OCI-LY7 (cell line): ENCODE measurements at regions not wholly inside any gene's neighbourhood (a gene's known extent, or its start where the extent isn't known, plus 50 kb on each side); places are given as distances from the start of the nearest gene placed in this dataset.

Experiments used
- BruUV-seq: library from RNA; stranded (reverse); fragments of 400-500 nt; replicated peaks from 2 replicates; lab custom pipeline; 2021; lab: Mats Ljungman, UMichigan
- CTCF ChIA-PET: fragments of 300-600 bp; sonication (Branson Sonifier 250); formaldehyde crosslinking; loops from one replicate; lab custom pipeline; 2022; ENCODE audit warnings: antibody characterized with exemption; ENCODE audit not compliant: unreplicated experiment; lab: Charles Lee
- POLR2A ChIA-PET: fragments of 300-600 bp; sonication (Branson Sonifier 250); formaldehyde crosslinking; loops from one replicate; lab custom pipeline; 2022; ENCODE audit warnings: antibody characterized with exemption; lab: Charles Lee
- DNase-seq: peaks from one replicate; pipeline ENCODE4 v3.0.0-alpha.2; 2015; ENCODE audit warnings: low spot score
- H2AFZ ChIP-seq: fragments of 200-600 bp; sonication (generic), shearing (Covaris generic); 2 replicates; pipeline ENCODE4 v1.6.1; 2014; ENCODE audit warnings: mild to moderate bottlenecking, antibody characterized with exemption, low read length, moderate library complexity
- H3K27ac ChIP-seq: fragments of 200-600 bp; sonication (generic); 2 replicates; pipeline ENCODE4 v1.5.1; 2014; ENCODE audit warnings: mixed run types, low read depth, mild to moderate bottlenecking, moderate library complexity, low read length, inconsistent platforms; ENCODE audit not compliant: poor library complexity, severe bottlenecking
- H3K36me3 ChIP-seq: fragments of 200-600 bp; sonication (generic); 2 replicates; pipeline ENCODE4 v1.6.1; 2014; ENCODE audit warnings: mild to moderate bottlenecking, antibody characterized with exemption, low read length, moderate library complexity, mixed read lengths; ENCODE audit not compliant: insufficient read depth
- H3K4me1 ChIP-seq: fragments of 200-600 bp; sonication (generic); 2 replicates; pipeline ENCODE4 v1.5.1; 2014; ENCODE audit warnings: mild to moderate bottlenecking, low read length; ENCODE audit not compliant: insufficient read depth, poor library complexity, severe bottlenecking
- H3K4me2 ChIP-seq: fragments of 200-600 bp; sonication (generic); 2 replicates; pipeline ENCODE4 v1.6.1; 2014; ENCODE audit warnings: mild to moderate bottlenecking, low read length
- H3K4me3 ChIP-seq: fragments of 200-600 bp; sonication (generic); 2 replicates; pipeline ENCODE4 v1.5.1; 2014; ENCODE audit warnings: mild to moderate bottlenecking, low read depth, low read length; ENCODE audit not compliant: poor library complexity, severe bottlenecking
- H3K79me2 ChIP-seq: fragments of 200-600 bp; sonication (generic); 2 replicates; pipeline ENCODE4 v1.6.1; 2016; ENCODE audit warnings: low read depth, mild to moderate bottlenecking, low read length, moderate library complexity, mixed read lengths; ENCODE audit not compliant: insufficient read depth
- H3K9me2 ChIP-seq: fragments of 200-600 bp; sonication (generic); 2 replicates; pipeline ENCODE4 v1.6.1; 2016; ENCODE audit warnings: mild to moderate bottlenecking, low read length, mixed read lengths; ENCODE audit not compliant: insufficient read depth
- H3K9me3 ChIP-seq: fragments of 200-600 bp; sonication (generic); 2 replicates; pipeline ENCODE4 v1.6.1; 2014; ENCODE audit warnings: mild to moderate bottlenecking, mixed run types, low read length, mixed read lengths
- H4K20me1 ChIP-seq: fragments of 200-600 bp; sonication (generic); 2 replicates; pipeline ENCODE4 v1.6.1; 2014; ENCODE audit warnings: mild to moderate bottlenecking, antibody characterized with exemption, low read length, moderate library complexity, mixed read lengths; ENCODE audit not compliant: insufficient read depth
- CTCF ChIP-seq: fragments of 200-600 bp; sonication (generic); conservative IDR thresholded peaks from 2 replicates; pipeline ENCODE4 v1.5.1; 2014; ENCODE audit warnings: mild to moderate bottlenecking, antibody characterized with exemption, low read length, moderate library complexity, mixed read lengths
- EZH2phosphoT487 ChIP-seq: fragments of 200-600 bp; sonication (generic); IDR thresholded peaks from 2 replicates; pipeline ENCODE4 v1.6.1; 2018; ENCODE audit warnings: low read depth, borderline replicate concordance, mild to moderate bottlenecking, mixed run types, antibody characterized with exemption, low read length, moderate library complexity, mixed read lengths
- intact Hi-C: fragments of 100-400 bp; cut with micrococcal nuclease; formaldehyde crosslinking; loops from one replicate; pipeline ENCODE4 v1.10.0; 2022; ENCODE audit not compliant: unreplicated experiment

DNA sequence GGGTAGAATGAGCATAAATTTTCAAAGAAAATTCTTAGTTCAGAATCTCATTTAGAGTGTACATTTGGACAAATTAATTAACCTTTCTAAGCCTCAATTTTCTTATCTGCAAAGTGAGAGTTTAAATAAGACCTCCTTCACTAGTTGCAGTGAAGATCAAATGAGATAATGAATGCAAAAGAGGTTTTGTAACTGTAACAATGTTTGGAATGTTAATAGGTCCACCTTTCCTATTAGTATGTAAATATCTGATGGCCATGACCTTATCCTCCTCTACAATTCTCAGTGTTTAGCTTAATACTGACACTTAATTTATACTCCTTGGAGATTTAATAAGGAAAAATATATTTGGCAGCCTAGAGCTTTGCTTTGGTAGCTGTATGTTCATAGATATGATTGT is 138.8 kb downstream of the GABRG1 start:
- POLR2A ChIA-PET: interaction anchor here (0.6 to 1.1 kb wide), 2 partner anchors 42 to 300 kb away, joined by 3 to 4 read pairs; no protein-coding TSS in a partner anchor
- no peak overlapping the region for H3K4me3 ChIP-seq
- H3K9me2 ChIP-seq: no peaks in the 10 kb centered on the region
- CTCF ChIA-PET: no interaction called here
- no peaks in the 10 kb centered on the region for H3K9me3 ChIP-seq
- no peak overlapping the region for H3K4me2 ChIP-seq
- intact Hi-C loops: no loop called here
- H3K36me3 ChIP-seq: no peaks in the 10 kb centered on the region
- no peak overlapping the region for H3K27ac ChIP-seq
- TF ChIP-seq EZH2phosphoT487: no peak
- TF ChIP-seq CTCF: no peak
- H2AFZ ChIP-seq: no peak overlapping the region
- no peak for DNase-seq
- H4K20me1 ChIP-seq: no peaks in the 10 kb centered on the region
- BruUV-seq: no TSS peak
- no peaks in the 10 kb centered on the region for H3K79me2 ChIP-seq
- no peaks in the 10 kb centered on the region for H3K4me1 ChIP-seq

DNA sequence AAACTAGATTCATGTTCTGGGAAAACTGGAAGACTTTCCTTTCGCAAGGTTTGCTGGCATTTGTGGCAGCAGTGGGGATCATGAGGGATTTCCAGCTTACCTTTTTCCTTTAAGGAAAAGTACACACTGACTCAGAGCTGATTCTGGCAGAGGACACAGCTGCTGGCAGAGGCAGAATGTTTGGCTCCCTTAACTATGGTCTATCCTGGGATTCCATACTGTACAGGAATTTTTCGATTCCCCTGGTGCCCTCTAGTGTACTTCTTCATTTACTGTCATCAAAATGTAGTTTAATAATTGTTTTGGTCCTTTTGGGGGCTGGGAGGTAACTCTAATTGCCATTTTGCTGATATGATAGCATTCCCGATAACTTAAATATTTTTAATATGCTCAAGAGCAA is 152.7 kb downstream of the GABRG1 start:
- ChIA-PET POLR2A (interaction anchor here (0.6 kb wide), 1 partner anchor 13 kb away, joined by 4 read pairs; no protein-coding TSS in a partner anchor), CTCF (no interaction called here)
- intact Hi-C loops: no loop called here
- no peak for DNase-seq
- Histone ChIP-seq H3K4me2 (no peak overlapping the region), H3K27ac (no peak overlapping the region), H4K20me1 (no peaks in the 10 kb centered on the region), H3K4me3 (no peak overlapping the region), H3K4me1 (no peaks in the 10 kb centered on the region), H2AFZ (no peak overlapping the region), H3K9me3 (no peaks in the 10 kb centered on the region), H3K9me2 (no peaks in the 10 kb centered on the region), H3K36me3 (no peaks in the 10 kb centered on the region), H3K79me2 (no peaks in the 10 kb centered on the region)
- TF ChIP-seq EZH2phosphoT487 (no peak), CTCF (no peak)
- no TSS peak for BruUV-seq

DNA sequence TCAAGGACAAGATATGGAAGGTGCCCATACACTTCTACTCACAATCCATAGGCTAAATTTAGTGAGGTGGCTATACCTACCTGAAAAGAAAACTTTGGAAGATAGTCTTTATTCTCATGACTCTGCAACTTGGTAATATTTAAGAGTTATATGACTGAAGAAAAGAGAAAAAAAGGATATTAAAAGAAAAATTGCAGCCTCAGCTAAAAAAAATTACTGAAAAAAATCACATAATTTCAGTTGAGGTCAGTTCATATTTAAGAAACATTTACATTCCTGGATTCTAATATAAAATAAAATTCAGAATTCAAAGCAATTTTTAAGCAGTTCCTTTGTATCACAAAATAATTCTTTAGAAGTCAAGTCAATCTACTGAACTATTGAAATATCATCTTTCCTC is 166.5 kb downstream of the GABRG1 start:
- Histone ChIP-seq H2AFZ (no peak overlapping the region), H3K4me1 (no peaks in the 10 kb centered on the region), H3K9me2 (no peaks in the 10 kb centered on the region; the same call in 1 of the 2 replicates), H3K79me2 (no peaks in the 10 kb centered on the region), H3K27ac (no peak overlapping the region), H3K9me3 (no peaks in the 10 kb centered on the region), H4K20me1 (no peaks in the 10 kb centered on the region), H3K4me2 (no peak overlapping the region), H3K36me3 (no peaks in the 10 kb centered on the region), H3K4me3 (no peak overlapping the region)
- DNase-seq: no peak
- intact Hi-C loops: no loop called here
- no TSS peak for BruUV-seq
- CTCF ChIA-PET: no interaction called here
- TF ChIP-seq EZH2phosphoT487 (no peak), CTCF (no peak)
- POLR2A ChIA-PET: no interaction called here
